GM12892 (cell line): ENCODE measurements at regions not wholly inside any gene's neighbourhood (a gene's known extent, or its start where the extent isn't known, plus 50 kb on each side); places are given as distances from the start of the nearest gene placed in this dataset.

Source experiments
- DNase-seq: peaks from one replicate; pipeline ENCODE4 v3.0.0; 2011; ENCODE audit not compliant: insufficient read length
- FAIRE-seq: peaks from 2 replicates; lab custom pipeline; 2011; peaks lifted over from hg19 to GRCh38; lab: Jason Lieb, UNC
- POLR2A ChIP-seq: IDR thresholded peaks from 2 replicates; pipeline ENCODE4 v1.6.1; 2011; ENCODE audit warnings: low read depth, low read length, control low read depth
- POLR2AphosphoS5 ChIP-seq: IDR thresholded peaks from 2 replicates; pipeline ENCODE4 v1.6.1; 2011; ENCODE audit warnings: low read depth, low read length, control low read depth
- TAF1 ChIP-seq: IDR thresholded peaks from 2 replicates; pipeline ENCODE4 v1.6.1; 2011; ENCODE audit warnings: low read depth, mild to moderate bottlenecking, control low read depth, low read length, borderline replicate concordance

- DNase-seq = no peak
- TF ChIP-seq POLR2A (no peak), TAF1 (no peak), POLR2AphosphoS5 (no peak)
- FAIRE-seq = no peak
Measured at GRCh38 chr12:98178126-98178525, 337.3 kb upstream of the TMPO start.

GRCh38 chr12:98179151-98179550 lies 336.2 kb upstream of the TMPO start:
- FAIRE-seq = no peak
- no peak for TF ChIP-seq POLR2A
- no peak for TF ChIP-seq TAF1
- TF ChIP-seq POLR2AphosphoS5 = no peak
- no peak for DNase-seq

- TF ChIP-seq POLR2AphosphoS5 (no peak), TAF1 (no peak), POLR2A (no peak)
- no peak for DNase-seq
- FAIRE-seq = no peak
Measured at GRCh38 chr12:98180603-98181002, 334.8 kb upstream of the TMPO start.

GRCh38 chr12:98182821-98183220 lies 332.6 kb upstream of the TMPO start:
- DNase-seq = no peak
- FAIRE-seq = no peak
- TF ChIP-seq POLR2AphosphoS5 (no peak), TAF1 (no peak), POLR2A (no peak)

- FAIRE-seq = no peak
- TF ChIP-seq POLR2A = no peak
- TF ChIP-seq POLR2AphosphoS5 = no peak
- no peak for TF ChIP-seq TAF1
- no peak for DNase-seq
Measured at GRCh38 chr12:98185606-98186005, 329.8 kb upstream of the TMPO start.

GRCh38 chr12:98188650-98189077 lies 326.7 kb upstream of the TMPO start:
- TF ChIP-seq POLR2AphosphoS5 (no peak), POLR2A (no peak), TAF1 (no peak)
- no peak for DNase-seq

GRCh38 chr12:98194591-98194990 lies 320.8 kb upstream of the TMPO start:
- DNase-seq = no peak
- FAIRE-seq = no peak
- TF ChIP-seq POLR2AphosphoS5 (no peak), POLR2A (no peak), TAF1 (no peak)

More at GRCh38 chr12:98188650-98189077, 326.7 kb upstream of the TMPO start:
- no peak for FAIRE-seq

- TF ChIP-seq POLR2AphosphoS5 (no peak), POLR2A (no peak), TAF1 (no peak)
- DNase-seq (no peak), FAIRE-seq (no peak)
Measured at GRCh38 chr12:98198261-98198982, 317.0 kb upstream of the TMPO start.

GRCh38 chr12:98208816-98209215 lies 306.6 kb upstream of the TMPO start:
- DNase-seq = no peak
- FAIRE-seq = no peak
- TF ChIP-seq POLR2AphosphoS5 (no peak), POLR2A (no peak), TAF1 (no peak)

GRCh38 chr12:98211909-98212695 lies 303.3 kb upstream of the TMPO start:
- no peak for DNase-seq
- no peak for FAIRE-seq
- no peak for TF ChIP-seq TAF1
- no peak for TF ChIP-seq POLR2AphosphoS5
- TF ChIP-seq POLR2A = no peak

- no peak for DNase-seq
- FAIRE-seq = no peak
- no peak for TF ChIP-seq TAF1
- TF ChIP-seq POLR2AphosphoS5 = no peak
- no peak for TF ChIP-seq POLR2A
Measured at GRCh38 chr12:98213556-98213955, 301.8 kb upstream of the TMPO start.

- TF ChIP-seq TAF1 (no peak), POLR2A (no peak), POLR2AphosphoS5 (no peak)
- FAIRE-seq (no peak), DNase-seq (no peak)
Measured at GRCh38 chr12:98217257-98217656, 298.1 kb upstream of the TMPO start.

GRCh38 chr12:98220636-98221035 lies 294.8 kb upstream of the TMPO start:
- DNase-seq (no peak), FAIRE-seq (no peak)
- TF ChIP-seq TAF1 (no peak), POLR2A (no peak), POLR2AphosphoS5 (no peak)
